Activated naive CD4-positive, alpha-beta T cell treated with Interleukin-2 at 50 U/mL for 16 hours (primary cell): ENCODE measurements at regions not wholly inside any gene's neighbourhood (a gene's known extent, or its start where the extent isn't known, plus 50 kb on each side); places are given as distances from the start of the nearest gene placed in this dataset.

ENCODE experiments used
- DNase-seq: peaks from one replicate; pipeline ENCODE4 v3.0.0-alpha.2; 2020

DNA sequence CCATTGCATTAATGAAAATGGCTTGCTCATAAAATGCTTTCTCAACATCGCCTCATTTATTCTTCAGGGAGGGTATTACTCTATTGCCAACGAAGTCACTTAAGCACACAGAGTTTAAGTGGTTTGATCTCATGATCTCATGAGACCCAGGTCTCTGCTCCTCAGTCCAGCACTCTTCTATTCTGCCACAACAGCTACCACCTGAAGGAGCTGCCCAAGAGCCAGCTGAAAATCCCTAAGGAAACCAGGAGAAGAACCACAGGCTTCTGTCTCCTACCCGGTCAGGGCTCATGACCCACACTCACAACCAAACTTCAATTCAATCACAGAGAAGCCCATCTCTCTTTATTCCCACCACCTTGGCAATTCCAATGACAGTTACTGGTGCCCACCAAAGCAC lies 85.5 kb upstream of the GPM6B start:
- DNase-seq = no peak

DNA sequence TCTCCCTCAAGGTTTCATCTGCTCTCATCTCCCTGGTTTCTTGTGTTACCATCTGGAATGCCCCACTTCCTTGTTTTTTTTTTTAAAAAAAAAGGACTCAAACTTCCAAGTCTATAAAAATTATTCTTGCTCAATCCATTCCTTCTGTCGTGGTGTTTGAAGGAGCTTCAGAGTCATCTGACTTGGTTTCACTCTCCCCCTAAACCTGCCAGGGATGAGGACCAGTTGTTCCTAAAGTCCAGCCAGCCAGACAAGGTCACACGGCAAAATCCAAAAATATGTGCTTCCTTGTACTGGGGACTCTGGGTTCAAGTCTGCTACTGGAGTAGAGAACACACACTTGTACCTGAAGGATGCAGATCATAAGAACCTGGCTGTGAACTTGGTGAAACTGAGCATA lies 84.5 kb upstream of the GPM6B start:
- no peak for DNase-seq

DNA sequence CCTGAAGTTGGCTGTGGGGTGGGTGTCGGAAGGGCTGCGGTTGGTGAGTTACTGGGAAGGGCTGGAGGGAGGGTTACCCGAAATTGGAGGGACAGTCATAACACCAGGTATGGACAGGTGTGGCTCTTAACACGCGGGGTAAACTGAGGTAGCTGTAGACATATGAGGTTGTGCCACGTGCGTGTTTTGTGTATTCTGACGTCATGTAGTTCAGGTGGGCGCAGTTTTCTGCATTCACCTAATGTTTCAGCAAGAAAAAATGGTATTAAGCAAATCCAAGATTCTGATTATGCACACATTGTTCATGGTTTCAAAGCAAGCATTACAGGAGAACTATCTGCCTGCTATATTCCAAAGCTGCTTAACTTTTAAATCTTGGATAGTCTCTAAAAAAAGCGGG lies 83.5 kb upstream of the GPM6B start:
- DNase-seq = no peak

DNA sequence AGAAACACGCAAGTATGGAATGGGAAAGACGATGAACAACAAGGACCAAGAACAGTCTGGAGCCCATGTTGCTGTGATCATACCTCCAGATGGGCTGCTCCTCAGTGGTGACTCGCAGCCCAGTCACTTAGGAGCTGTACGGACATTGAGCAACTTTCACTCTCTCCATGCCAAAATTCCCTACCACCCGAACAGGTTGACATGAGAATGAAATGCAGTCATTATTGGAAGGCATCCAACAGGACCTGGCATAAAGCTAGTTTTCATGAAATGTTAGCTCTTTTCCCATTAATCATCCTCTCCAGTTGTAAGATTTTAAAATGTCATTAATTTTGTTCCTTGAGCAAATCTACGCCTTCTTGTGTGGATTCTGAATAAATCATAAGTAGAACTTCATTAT lies 82.7 kb upstream of the GPM6B start:
- DNase-seq = no peak

DNA sequence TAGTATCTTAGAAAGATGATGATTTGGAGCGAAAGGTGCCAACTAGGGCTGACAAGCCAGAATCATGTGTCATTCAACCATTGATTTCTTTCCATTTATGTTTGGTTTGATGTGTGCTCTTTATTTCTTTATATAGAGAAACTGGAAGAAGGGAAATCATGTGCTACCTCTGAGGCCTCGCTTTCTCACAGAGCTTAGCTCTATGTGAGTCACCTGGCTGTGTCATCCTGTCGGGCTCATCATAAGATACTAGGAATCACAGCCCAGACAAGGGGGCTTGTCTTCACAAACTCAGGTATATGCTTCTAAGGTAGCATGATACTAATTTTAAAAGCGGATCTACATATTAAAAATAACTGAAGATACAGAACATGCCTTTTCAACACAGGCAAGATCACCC lies 81.7 kb upstream of the GPM6B start:
- no peak for DNase-seq

DNA sequence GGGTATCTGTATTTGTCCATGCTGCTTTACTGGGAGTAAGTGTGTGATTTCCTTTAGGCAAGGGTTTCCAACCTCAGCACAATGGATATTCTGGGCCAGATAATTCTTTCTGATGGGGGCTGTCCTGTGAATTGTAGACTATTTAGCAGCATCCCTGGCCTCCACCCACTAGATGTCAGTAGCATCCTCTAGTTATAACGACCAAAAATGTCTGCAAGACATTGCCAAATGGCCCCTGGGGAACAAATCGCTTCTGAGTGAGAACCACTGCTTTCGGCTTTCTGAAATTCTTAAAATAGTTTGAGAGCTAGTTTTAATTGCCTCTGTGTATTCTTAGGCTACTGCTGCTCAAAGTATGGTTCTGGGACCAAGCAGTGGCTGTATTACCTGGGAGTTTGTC lies 81.2 kb upstream of the GPM6B start:
- no peak for DNase-seq

DNA sequence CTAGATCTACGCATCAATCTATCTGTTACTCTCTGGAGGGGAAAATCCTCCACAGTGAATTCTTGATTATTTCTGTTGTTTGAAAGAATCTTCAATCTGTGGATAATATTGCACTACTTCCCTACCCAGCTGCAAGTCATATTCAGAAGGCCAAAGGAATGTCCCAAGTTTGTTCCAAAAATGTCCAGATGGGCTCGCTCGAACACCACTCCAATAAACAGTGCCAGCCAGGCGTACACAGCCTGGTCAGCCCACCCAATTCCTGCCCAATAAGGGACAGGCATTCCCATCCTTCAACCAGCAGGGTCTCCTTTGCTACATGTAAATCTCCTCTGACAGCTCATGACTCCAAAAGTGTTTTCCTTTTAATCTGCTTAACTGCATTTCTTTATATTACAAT lies 80.7 kb upstream of the GPM6B start:
- no peak for DNase-seq

DNA sequence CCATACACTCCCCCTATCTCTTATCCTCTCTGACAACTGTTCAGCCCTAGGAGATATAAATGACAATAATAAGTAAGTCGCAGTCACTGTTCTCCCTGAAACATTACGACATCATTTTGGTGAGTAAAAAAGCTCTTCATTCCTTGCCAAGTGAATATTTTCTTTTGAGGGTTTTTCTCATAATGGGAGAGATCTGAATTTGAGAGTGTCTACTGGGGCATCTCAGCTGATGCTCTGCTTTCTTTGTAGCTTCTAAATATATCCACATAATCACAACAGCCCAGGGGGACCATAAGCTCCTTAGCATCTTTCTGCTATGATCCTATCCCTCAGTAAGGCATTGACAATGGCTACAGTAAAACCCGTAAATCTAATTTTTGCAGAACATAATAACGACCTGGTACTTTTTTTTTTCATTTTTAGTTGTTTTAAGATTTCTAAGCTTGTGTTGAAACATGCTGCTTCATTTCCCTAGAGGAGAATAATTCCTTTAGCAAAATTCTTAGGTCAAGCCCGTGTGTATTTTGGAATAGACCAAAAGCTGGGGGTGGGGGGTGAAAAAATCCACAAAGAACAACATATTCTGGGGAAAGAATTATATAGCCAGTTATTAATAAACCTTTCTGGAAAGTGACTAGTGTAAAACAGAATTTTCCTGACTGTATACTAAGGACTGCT lies 78.1 kb upstream of the GPM6B start:
- DNase-seq = no peak

DNA sequence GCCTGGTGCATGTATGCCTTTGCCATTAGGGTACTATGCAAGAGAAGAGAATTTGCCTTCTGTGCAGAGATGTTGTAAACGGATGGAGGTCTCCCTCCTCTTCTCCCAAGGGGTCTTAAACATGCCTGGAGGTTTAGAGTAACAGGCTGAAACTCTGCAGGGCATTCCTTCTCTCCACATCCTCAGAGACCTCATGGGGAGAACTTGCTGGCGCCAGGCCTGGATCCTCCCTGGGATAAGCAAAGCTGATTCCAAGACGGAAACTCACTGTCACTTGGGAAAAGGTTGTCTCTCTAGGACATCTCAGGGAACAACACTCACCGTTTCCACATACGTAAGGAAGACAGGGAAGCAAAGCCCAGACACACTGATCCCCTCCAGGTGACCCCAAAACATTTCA lies 76.9 kb upstream of the GPM6B start:
- no peak for DNase-seq

DNA sequence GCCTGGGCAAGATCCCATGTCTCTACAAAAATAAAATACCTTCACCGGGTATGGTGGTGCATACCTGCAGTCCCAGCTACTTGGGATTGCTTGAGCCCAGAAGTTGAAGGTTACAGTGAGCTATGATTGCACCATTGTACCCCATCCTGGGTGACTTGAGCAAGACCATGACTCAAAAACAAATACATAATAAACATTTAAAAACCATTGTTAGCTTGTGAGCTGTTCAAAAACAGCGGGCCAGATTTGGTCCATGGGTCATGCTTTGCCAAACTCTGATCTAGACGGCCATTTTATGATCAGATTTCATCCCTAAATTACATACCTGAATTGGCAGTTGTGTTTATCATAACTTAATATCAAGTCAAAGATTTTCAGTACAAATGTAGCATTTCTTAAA lies 76.0 kb upstream of the GPM6B start:
- DNase-seq = no peak

DNA sequence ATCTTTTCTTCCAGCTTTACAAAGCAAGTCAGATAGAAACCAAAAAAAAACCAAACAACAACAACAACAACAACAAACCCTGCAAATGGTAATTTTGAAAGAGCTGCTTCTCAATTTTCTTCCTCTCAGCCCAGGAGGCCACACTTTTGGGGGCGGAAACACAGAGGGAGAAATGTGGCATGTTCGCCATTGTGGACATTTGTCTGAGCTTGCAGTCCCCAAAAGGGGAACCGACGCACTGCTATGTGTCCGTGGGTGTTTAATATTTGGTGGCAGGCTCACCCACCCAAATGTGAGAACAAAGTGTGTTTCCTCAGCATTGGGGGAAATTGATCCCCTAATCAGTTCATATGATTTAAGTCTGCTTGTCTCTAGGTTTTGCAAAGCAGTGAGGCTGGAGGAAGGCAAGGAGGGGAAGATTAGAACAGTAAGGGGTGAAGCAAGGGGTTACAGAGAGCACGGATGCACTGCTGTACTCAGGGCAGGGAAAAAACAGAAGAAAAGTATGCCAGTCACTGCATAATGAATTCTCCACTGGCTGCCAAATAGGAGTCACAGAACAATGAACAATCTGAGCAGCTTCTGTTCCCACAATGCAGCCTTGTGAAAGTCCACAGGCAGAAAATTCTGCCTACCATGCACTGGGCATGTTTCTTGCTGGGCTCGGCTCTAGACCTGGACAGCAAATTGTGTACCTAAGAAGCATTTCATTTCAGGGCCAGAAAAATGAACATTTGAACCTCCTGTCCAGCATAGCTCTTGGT lies 74.7 kb upstream of the GPM6B start:
- no peak for DNase-seq

DNA sequence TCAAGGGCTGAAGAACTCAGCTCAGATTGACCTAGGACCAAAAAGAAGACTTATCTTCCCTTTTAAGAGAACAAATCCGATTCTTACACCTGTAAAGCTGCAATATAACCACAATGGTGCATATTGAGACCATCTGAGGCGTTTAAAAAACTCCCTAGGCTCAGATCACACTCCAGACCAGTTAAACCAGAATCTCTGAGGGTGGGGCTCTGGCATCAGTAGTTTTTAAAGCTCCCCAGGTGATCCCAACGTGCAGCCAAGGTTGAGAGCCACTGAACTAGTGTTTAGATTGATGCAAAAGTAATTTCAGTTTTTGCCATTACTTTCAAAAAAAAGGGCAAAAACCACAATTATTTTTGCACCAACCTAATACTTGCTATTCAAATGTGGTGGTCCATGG lies 73.9 kb upstream of the GPM6B start:
- no peak for DNase-seq

DNA sequence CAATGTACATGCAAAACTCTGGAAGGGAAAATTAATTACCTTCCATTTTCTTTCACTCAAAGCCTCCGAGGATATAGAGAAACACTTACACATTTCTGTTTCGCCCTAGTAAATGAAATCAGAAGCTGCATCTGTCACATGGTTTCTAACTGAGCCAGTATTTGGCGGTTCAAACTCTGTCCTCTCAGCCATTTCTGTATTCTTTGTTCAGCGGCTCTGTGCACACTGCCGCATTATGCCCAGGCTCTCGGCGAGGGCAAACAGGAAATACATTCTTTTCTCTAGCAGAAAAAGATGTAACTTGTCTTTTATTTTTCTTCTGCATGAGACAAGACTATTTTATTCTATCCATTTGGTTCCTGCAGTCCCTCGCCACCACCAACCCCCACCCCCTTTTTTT lies 71.4 kb upstream of the GPM6B start:
- DNase-seq = no peak

DNA sequence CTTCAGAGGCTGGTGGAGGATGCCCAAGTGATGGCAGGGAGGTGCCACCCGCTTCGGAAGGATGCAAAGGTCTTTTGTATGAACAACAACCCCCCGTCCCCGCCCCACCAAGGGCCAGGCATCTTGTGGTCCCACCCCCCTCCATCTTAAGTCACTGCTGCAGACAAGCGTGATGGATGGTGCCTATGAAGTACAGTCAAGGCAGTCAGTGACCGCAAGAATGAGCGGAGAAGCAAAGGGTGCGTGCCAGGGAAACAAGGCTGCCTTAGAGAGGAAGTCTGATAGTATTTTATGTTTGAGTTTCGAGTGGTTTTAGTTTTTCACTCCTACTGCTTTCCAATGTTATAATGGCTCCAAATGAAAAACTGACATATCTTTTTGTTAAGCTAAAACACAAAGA lies 68.7 kb upstream of the GPM6B start:
- no peak for DNase-seq

DNA sequence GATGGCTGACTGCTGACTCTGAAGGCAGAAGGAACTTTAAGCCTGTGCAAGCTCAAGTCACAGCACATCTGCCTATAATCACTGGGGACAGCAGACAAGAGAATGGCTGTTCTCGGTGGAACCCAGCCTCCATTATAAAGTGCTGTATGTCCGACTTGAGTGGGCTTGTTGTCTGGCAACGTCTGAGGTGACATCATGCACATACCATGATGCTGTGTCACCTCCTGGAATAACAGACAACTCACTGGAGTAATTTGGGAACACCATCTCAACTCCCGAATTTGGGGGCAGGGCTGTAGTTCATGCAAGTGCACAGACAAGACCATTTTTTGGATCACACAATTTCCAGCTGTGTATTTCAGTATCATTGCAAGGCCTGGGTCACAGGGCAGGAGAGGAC lies 59.8 kb upstream of the GPM6B start:
- DNase-seq = no peak

DNA sequence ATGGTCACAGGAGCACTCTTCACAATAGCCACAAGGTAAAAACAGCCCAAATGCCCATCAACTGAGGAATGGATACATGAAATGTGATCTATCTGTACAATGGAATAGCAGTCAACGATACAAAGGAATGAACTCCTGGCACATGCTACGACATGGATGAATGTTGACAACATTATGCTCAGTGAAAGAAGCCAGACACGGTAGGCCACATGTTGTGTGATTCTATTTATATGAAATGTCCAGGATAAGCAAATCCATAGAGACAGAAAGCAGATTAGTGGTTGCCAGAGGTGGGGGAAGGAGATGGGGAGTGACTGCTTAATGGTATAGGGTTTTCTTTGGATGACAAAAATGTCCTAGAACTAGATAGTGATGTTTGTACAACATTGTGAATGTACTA lies 58.7 kb upstream of the GPM6B start:
- DNase-seq = no peak

DNA sequence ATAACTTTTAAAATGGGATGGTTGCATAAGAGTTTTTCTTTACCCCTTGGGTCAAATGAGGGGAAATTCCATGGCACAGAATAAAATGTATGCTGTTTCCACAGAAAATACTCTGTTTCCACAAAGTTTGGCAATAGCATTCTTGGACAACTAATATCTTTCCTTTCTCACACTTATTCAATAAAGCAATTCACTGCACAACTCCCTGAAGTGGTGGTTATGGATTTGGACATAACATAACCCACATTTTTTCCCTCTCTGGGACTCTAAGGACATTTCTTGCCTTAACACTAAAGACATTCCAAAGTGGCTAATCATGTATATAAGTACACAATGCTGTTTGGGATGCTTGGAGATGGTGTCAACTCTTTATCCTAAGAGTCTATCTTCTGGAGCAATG lies 51.7 kb upstream of the GPM6B start:
- no peak for DNase-seq
